ENCODE measurements at regions not wholly inside any gene's neighbourhood (a gene's known extent, or its start where the extent isn't known, plus 50 kb on each side); places are given as distances from the start of the nearest gene placed in this dataset.

- DNase-seq (ENCODE audit: low read depth): no peak
- TF ChIP-seq CTCF (IDR thresholded peaks at IDR 0.05; ENCODE audit: low read length, missing control alignments): no peak
Observed at GRCh38 chr6:134733801-134734200, 216.1 kb downstream of the ALDH8A1 start.

GRCh38 chr6:134732763-134733162 is 217.1 kb downstream of the ALDH8A1 start:
- DNase-seq (ENCODE audit: low read depth): no peak
- H3K4me3 ChIP-seq (replicated peaks; ENCODE audit: low read depth, low read length): no peak overlapping the region
- TF ChIP-seq CTCF (IDR thresholded peaks at IDR 0.05; ENCODE audit: low read length, missing control alignments): no peak

More at GRCh38 chr6:134733801-134734200, 216.1 kb downstream of the ALDH8A1 start:
- H3K4me3 ChIP-seq (replicated peaks; ENCODE audit: low read depth, low read length): no peak overlapping the region

- no peak for TF ChIP-seq CTCF (IDR thresholded peaks at IDR 0.05; ENCODE audit: low read length, missing control alignments)
- no peak overlapping the region for H3K4me3 ChIP-seq (replicated peaks; ENCODE audit: low read depth, low read length)
- DNase-seq (ENCODE audit: low read depth): no peak
Observed at GRCh38 chr6:134731615-134732014, 218.3 kb downstream of the ALDH8A1 start.

- no peak for TF ChIP-seq CTCF (IDR thresholded peaks at IDR 0.05; ENCODE audit: low read length, missing control alignments)
- no peak for DNase-seq (ENCODE audit: low read depth)
- H3K4me3 ChIP-seq (replicated peaks; ENCODE audit: low read depth, low read length): no peak overlapping the region
Observed at GRCh38 chr6:134730013-134730412, 219.9 kb downstream of the ALDH8A1 start.

- no peak overlapping the region for H3K4me3 ChIP-seq (replicated peaks; ENCODE audit: low read depth, low read length)
- TF ChIP-seq CTCF (IDR thresholded peaks at IDR 0.05; ENCODE audit: low read length, missing control alignments): no peak
- no peak for DNase-seq (ENCODE audit: low read depth)
Observed at GRCh38 chr6:134729561-134729960, 220.3 kb downstream of the ALDH8A1 start.

- H3K4me3 ChIP-seq (replicated peaks; ENCODE audit: low read depth, low read length): no peak overlapping the region
- no peak for DNase-seq (ENCODE audit: low read depth)
- no peak for TF ChIP-seq CTCF (IDR thresholded peaks at IDR 0.05; ENCODE audit: low read length, missing control alignments)
Observed at GRCh38 chr6:134727081-134727480, 222.8 kb downstream of the ALDH8A1 start.

GRCh38 chr6:134725590-134725989 is 224.3 kb downstream of the ALDH8A1 start:
- H3K4me3 ChIP-seq (replicated peaks; ENCODE audit: low read depth, low read length): no peak overlapping the region
- TF ChIP-seq CTCF (IDR thresholded peaks at IDR 0.05; ENCODE audit: low read length, missing control alignments): no peak
- DNase-seq (ENCODE audit: low read depth): no peak
